ENCODE measurements at regions not wholly inside any gene's neighbourhood (a gene's known extent, or its start where the extent isn't known, plus 50 kb on each side); places are given as distances from the start of the nearest gene placed in this dataset.

DNA sequence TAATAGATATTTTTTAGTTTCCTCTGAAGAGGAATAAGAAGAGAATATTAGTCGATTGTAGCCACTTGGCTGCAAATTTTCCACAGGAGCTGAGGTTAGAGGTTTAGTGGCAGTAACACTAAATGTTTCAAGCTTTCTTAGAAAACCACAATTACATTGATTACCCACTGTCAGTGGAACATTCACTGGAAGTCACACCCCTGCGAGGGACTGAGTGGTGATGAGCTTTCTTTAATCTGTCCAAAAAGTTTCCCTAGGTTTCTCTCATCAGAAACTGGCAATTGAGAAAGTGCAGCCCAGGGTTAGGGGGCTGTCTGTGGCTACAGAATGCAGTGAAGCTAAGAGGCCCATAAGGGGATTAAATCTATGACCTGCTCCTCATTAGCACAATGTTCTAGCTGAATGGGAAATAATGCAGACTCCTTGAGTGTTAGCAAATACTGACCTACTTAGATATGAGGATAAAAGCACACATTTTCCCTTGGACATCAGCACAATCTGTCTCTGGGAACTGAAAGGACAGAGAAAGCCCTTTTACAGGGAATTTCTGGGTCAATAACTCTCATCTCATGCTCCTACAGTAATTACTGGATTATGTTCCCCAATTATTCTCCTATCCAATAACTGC is 189.5 kb downstream of the FAM76B start:
- intact Hi-C loops (cut with micrococcal nuclease): loop anchor here (5.0 to 10.0 kb wide), 2 partner anchors 37 to 445 kb away; no protein-coding TSS in a partner anchor
- in situ Hi-C loops (cut with MboI; ENCODE audit: low sequenced_read_pairs): no loop called here
- ChIA-PET POLR2A (ENCODE audit: unreplicated experiment) (no interaction called here), CTCF (no interaction called here)
- Histone ChIP-seq H3K4ac (ENCODE audit: low read depth, low read length) (no peak overlapping the region), H4K8ac (ENCODE audit: low read depth in 2 of 2, low read length in 2 of 2) (no peak overlapping the region), H3K79me1 (ENCODE audit: low read depth in 1 of 2, low read length in 2 of 2) (no peaks in the 10 kb centered on the region), H3K18ac (ENCODE audit: low read depth, low read length) (no peak overlapping the region), H3K56ac (ENCODE audit: extremely low read depth, insufficient read depth, low read length) (no peak overlapping the region), H3K9me3 (ENCODE audit: control insufficient read depth, insufficient read depth, low read length) (no peaks in the 10 kb centered on the region), H3K9ac (ENCODE audit: low read depth, low read length) (no peak overlapping the region), H2AK9ac (replicated peaks; ENCODE audit: low read depth, low read length, poor library complexity) (no peak overlapping the region), H3K27me3 (ENCODE audit: control insufficient read depth, insufficient read depth, low read length) (no peaks in the 10 kb centered on the region), H4K20me1 (ENCODE audit: insufficient read depth, low read length) (no peaks in the 10 kb centered on the region), H3K36me3 (ENCODE audit: control insufficient read depth, insufficient read depth, low read length) (no peaks in the 10 kb centered on the region), H3K14ac (replicated peaks; ENCODE audit: low read depth, low read length) (no peak overlapping the region), H3K4me2 (ENCODE audit: low read depth, low read length) (no peak overlapping the region), H3K23ac (ENCODE audit: low read depth, low read length) (no peak overlapping the region), H3K9me1 (ENCODE audit: insufficient read depth, low read length) (no peaks in the 10 kb centered on the region), H4K91ac (ENCODE audit: insufficient read depth, low read depth, low read length) (no peak overlapping the region), H2BK20ac (ENCODE audit: low read depth, low read length) (no peak overlapping the region), H3K4me3 (ENCODE audit: insufficient read depth, low read depth, low read length) (no peak overlapping the region), H4K5ac (ENCODE audit: low read depth, low read length) (no peak overlapping the region), H2AK5ac (ENCODE audit: low read depth, low read length) (no peak overlapping the region), H2BK5ac (ENCODE audit: low read depth, low read length, poor library complexity, severe bottlenecking) (no peak overlapping the region), H3K4me1 (ENCODE audit: control insufficient read depth, insufficient read depth, low read length) (peaks cover 4% of the 10 kb centered on the region; the same call in 1 of the 2 replicates), H2BK120ac (ENCODE audit: low read depth, low read length) (no peak overlapping the region), H3K27ac (ENCODE audit: insufficient read depth, low read length) (no peak overlapping the region), H2AFZ (replicated peaks; ENCODE audit: low read length, poor library complexity) (no peak overlapping the region), H2BK15ac (ENCODE audit: low read depth, low read length) (no peak overlapping the region)
- no CpG with 5 or more reads among the region's 2 CpGs for WGBS, 2 experiments (ENCODE audit: extremely low coverage in 2 of 2, insufficient read length in 1 of 2)
- TF ChIP-seq NFE2L2 (IDR thresholded peaks at IDR 0.05; ENCODE audit: low read depth, low read length): no peak
- TF ChIP-seq MAZ (IDR thresholded peaks at IDR 0.05; ENCODE audit: borderline replicate concordance, low read depth, low read length): no peak
- TF ChIP-seq RFX5 (IDR thresholded peaks at IDR 0.05; ENCODE audit: low read depth, low read length): no peak
- TF ChIP-seq FOS (IDR thresholded peaks at IDR 0.05; ENCODE audit: low read depth, low read length): no peak
- no peak for TF ChIP-seq MAFK (IDR thresholded peaks at IDR 0.05; ENCODE audit: low read depth, low read length)
- TF ChIP-seq CEBPB (IDR thresholded peaks at IDR 0.05; ENCODE audit: low read depth, low read length): no peak
- TF ChIP-seq, protein P1, sequence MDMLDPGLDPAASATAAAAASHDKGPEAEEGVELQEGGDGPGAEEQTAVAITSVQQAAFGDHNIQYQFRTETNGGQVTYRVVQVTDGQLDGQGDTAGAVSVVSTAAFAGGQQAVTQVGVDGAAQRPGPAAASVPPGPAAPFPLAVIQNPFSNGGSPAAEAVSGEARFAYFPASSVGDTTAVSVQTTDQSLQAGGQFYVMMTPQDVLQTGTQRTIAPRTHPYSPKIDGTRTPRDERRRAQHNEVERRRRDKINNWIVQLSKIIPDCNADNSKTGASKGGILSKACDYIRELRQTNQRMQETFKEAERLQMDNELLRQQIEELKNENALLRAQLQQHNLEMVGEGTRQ (IDR thresholded peaks at IDR 0.05; ENCODE audit: low read depth, low read length): no peak
- TF ChIP-seq, protein P2, sequence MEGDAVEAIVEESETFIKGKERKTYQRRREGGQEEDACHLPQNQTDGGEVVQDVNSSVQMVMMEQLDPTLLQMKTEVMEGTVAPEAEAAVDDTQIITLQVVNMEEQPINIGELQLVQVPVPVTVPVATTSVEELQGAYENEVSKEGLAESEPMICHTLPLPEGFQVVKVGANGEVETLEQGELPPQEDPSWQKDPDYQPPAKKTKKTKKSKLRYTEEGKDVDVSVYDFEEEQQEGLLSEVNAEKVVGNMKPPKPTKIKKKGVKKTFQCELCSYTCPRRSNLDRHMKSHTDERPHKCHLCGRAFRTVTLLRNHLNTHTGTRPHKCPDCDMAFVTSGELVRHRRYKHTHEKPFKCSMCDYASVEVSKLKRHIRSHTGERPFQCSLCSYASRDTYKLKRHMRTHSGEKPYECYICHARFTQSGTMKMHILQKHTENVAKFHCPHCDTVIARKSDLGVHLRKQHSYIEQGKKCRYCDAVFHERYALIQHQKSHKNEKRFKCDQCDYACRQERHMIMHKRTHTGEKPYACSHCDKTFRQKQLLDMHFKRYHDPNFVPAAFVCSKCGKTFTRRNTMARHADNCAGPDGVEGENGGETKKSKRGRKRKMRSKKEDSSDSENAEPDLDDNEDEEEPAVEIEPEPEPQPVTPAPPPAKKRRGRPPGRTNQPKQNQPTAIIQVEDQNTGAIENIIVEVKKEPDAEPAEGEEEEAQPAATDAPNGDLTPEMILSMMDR (conservative IDR thresholded peaks at IDR 0.05; ENCODE audit: low read depth, low read length): no peak
- no peak for TF ChIP-seq CHD1 (IDR thresholded peaks at IDR 0.05; ENCODE audit: low read depth, low read length)
- no peak for TF ChIP-seq MXI1 (IDR thresholded peaks at IDR 0.05; ENCODE audit: borderline replicate concordance, low read depth, low read length)
- TF ChIP-seq RAD21 (IDR thresholded peaks at IDR 0.05; ENCODE audit: low read length): no peak
- TF ChIP-seq RCOR1 (IDR thresholded peaks at IDR 0.05; ENCODE audit: insufficient replicate concordance, low read length): no peak
- DNase-seq: no peak
- ATAC-seq (ENCODE audit: low read depth): no peak
- dilution Hi-C loops (cut with HindIII; ENCODE audit: low sequenced_read_pairs, unreplicated experiment): no loop called here
- no TSS peak for BruUV-seq (replicated peaks)

All from IMR-90 (cell line).